Fibroblast of the aortic adventitia (primary cell): ENCODE measurements at regions not wholly inside any gene's neighbourhood (a gene's known extent, or its start where the extent isn't known, plus 50 kb on each side); places are given as distances from the start of the nearest gene placed in this dataset.
"Not testable (repeated sequence)": the region's sequence is repeated elsewhere in the genome, so short reads cannot be mapped to it uniquely, and the experiment has no call there.

Source experiments
- DNase-seq: peaks from one replicate; pipeline ENCODE4 v3.0.0-alpha.2; 2010; ENCODE audit warnings: low read depth
- H3K4me3 ChIP-seq: 2 replicates; pipeline ENCODE4 v1.5.1; 2011; ENCODE audit warnings: low read depth, mild to moderate bottlenecking, control low read depth, low read length, moderate library complexity
- TF ChIP-seq, protein P1 (sequence below): IDR thresholded peaks from 2 replicates; pipeline ENCODE4 v1.5.1; 2011; ENCODE audit warnings: mild to moderate bottlenecking, low read length, control low read depth, inconsistent platforms; ENCODE audit not compliant: insufficient read depth

DNA sequence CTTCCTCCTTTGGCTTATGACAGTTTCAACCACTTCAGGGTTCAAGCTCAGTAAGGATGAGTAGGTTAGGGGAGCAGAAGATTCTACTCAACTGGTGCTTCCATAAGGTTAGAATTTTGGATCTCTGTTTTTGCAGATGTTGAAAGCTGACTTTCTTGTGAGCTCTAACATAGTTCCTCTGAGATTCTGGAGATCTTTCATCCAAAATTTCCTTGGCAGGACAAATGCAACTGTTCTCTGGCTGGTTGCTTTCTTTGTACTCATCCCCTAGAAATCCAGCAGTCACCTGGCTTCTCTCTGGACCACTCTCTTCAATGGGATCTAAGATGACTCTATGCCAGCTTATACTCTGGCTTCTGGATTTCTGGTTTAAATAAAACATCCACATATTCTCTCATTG is 189.6 kb downstream of the ESM1 start:
- TF ChIP-seq, protein P1, sequence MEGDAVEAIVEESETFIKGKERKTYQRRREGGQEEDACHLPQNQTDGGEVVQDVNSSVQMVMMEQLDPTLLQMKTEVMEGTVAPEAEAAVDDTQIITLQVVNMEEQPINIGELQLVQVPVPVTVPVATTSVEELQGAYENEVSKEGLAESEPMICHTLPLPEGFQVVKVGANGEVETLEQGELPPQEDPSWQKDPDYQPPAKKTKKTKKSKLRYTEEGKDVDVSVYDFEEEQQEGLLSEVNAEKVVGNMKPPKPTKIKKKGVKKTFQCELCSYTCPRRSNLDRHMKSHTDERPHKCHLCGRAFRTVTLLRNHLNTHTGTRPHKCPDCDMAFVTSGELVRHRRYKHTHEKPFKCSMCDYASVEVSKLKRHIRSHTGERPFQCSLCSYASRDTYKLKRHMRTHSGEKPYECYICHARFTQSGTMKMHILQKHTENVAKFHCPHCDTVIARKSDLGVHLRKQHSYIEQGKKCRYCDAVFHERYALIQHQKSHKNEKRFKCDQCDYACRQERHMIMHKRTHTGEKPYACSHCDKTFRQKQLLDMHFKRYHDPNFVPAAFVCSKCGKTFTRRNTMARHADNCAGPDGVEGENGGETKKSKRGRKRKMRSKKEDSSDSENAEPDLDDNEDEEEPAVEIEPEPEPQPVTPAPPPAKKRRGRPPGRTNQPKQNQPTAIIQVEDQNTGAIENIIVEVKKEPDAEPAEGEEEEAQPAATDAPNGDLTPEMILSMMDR, result no peak
- H3K4me3 ChIP-seq, result no peak overlapping the region
- no peak for DNase-seq

DNA sequence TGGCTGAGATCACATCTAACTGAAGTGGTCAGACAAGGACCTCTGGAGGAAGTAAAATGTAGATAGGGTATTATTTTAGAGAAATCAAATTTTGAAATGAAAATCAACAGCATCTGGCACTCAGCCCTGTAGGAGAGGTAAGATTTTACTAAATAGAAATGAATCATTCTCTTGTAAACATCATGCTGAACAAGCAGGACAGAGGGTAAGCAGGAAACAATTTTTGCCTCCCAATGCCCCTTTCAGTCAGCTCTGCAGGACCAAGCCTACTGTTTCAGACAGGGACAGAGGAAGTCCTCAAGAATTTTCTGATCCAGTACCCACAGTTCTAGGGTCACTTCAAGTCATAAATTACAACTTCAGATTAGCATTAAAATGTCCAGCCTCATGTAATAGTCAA is 190.1 kb downstream of the ESM1 start:
- H3K4me3 ChIP-seq, result no peak overlapping the region
- TF ChIP-seq, protein P1, result no peak
- DNase-seq, result no peak

DNA sequence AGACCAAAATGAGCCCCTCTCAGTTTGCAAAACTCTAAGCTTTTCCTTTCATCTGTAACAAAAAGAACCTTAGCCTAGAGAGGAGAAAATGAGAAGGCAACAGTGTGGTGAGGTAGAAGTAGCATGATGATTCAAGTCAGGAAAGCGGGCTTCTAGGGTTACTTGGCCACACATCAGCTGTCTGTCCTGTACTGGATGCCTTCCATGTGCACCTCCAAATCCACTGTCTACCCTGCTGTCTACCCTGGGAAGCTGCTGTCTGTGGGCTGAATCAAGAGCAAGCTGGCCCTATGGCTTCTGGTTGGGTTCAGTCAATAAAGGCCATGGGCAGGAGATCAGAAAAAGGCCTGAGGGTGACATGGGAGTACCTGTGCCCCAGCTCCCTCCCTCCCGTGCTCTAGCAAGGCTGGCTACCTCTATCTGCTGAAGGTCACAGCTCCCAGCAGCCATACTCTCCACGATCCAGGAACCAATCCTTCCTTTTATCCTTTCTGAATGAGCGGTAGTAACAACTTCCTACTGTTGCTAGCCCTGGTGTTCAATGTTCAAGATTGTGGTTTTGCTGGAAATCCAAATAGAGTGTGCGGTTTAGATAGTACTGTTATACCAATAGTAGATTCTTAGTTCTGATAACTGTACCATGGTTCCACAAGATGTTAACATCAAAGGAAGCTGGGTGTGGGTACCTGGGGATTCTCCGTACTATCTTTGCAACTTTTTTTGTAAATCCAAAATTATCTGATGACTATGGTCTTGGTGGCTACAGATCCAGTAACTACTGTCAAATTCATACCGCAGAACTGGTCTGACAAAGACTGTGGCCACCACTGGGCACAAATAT is 191.0 kb downstream of the ESM1 start:
- TF ChIP-seq, protein P1, result no peak

DNA sequence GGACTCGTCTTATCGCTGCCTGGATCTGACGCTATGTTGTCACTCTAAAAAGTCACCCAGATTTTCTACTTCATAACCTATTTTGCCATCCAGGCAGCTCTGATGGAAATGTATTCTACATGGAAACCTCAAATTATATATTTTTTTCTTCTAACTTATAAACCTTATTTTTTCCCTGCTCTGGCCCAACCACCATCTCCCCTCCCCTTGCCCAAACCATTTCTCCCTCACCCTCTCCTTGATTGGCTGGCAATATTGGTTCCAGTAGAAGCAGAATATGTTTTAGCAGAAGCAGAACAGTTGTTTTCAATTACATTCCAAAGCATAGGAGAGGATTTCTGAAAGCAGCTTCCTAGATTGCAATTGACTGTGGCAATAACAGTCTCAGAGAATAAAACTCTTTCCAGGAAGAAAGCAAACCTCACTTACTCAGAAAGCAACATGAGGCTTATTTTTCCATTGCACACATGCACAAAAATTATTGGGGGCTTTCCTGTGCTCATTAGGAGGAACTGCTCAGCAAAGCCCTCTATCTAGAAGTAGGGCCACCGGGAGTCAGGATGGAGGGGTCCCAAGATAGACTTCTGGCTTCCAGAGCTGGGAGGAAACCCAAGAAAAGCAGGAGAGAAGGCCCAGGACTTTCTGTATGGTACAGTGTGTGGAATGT is 191.8 kb downstream of the ESM1 start:
- TF ChIP-seq, protein P1, result no peak
- no peak overlapping the region for H3K4me3 ChIP-seq
- peak; percentile 51 for DNase-seq

More for the DNA sequence above, 191.0 kb downstream of the ESM1 start:
- DNase-seq, result no peak
- no peak overlapping the region for H3K4me3 ChIP-seq

DNA sequence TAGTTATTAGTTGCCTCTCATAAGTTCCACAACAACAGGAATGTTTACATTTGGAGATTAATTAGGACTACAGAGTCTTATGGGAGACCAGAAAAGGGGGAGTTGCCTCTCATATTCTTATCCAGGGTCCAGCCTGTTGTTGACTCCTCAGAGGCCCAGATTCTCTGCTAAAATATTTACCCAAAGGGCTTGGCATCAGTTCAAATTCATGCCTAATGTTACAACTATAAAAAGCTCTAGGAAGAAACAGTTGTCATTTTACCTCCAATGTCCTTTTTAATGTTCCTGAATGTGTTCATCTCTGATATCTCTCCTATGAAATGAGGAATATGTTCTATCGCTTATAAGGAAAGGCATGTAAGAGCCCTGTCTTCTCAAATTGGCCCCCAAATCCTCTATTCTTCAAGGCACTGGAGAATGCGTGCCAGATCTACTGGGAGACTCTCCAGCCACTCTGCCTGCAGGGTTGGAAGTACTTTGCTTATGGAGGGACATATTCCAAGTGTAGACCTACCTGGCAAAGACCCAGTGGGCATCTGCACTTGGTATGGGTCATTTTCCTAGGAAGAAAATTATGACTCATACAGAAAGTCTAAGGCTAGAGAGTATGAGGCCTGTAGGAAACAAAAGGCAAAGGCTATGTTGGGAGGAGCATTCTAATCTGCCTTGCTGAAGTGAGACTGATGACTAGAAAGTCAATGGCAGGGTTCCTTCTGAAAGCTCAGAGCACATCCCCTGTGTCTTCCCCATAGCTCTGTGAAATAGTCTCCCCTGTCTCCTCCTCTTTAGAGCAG is 192.6 kb downstream of the ESM1 start:
- TF ChIP-seq, protein P1, result no peak
- DNase-seq, result peak; percentile 75
- no peak overlapping the region for H3K4me3 ChIP-seq

DNA sequence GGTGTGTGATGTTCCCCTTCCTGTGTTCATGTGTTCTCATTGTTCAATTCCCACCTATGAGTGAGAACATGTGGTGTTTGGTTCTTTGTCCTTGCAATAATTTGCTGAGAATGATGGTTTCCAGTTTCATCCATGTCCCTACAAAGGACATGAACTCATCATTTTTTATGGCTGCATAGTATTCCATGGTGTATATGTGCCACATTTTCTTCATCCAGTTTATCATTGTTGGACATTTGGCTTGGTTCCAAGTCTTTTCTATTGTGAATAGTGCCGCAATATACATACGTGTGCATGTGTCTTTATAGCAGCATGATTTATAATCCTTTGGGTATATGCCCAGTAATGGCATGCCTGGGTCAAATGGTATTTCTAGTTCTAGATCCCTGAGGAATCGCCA is 197.5 kb downstream of the ESM1 start:
- not testable (repeated sequence) for H3K4me3 ChIP-seq, DNase-seq
